Nephron (organoid): ENCODE measurements at regions not wholly inside any gene's neighbourhood (a gene's known extent, or its start where the extent isn't known, plus 50 kb on each side); places are given as distances from the start of the nearest gene placed in this dataset.

ENCODE experiments used
- H3K27ac Mint-ChIP-seq, 3 experiments: 2 replicates each; pipeline ENCODE4 v1.8.0; 2020; ENCODE audit warnings: mixed read lengths in 3 of 3, mild to moderate bottlenecking in 2 of 3, moderate library complexity in 1 of 3
- H3K27me3 Mint-ChIP-seq: 2 replicates; pipeline ENCODE4 v1.8.0; 2021; ENCODE audit warnings: low read depth, mild to moderate bottlenecking, moderate library complexity, mixed read lengths
- H3K36me3 Mint-ChIP-seq: 2 replicates; pipeline ENCODE4 v1.8.0; 2020; ENCODE audit warnings: low read depth, mixed read lengths
- H3K4me1 Mint-ChIP-seq: 2 replicates; pipeline ENCODE4 v1.8.0; 2020; ENCODE audit warnings: mixed read lengths
- H3K4me3 Mint-ChIP-seq, 3 experiments: 2 replicates each; pipeline ENCODE4 v1.8.0; 2020; ENCODE audit warnings: mild to moderate bottlenecking in 3 of 3, mixed read lengths in 3 of 3, moderate library complexity in 2 of 3
- H3K9me3 Mint-ChIP-seq: 2 replicates; pipeline ENCODE4 v1.8.0; 2020; ENCODE audit warnings: mixed read lengths
- CTCF ChIP-seq, 3 experiments: fragments of 200-600 bp; sonication (generic); IDR thresholded peaks; one replicate each; pipeline ENCODE4 v1.5.0; 2021; ENCODE audit warnings: antibody characterized with exemption in 3 of 3; ENCODE audit not compliant: unreplicated experiment in 3 of 3

GRCh38 chr19:32141840-32142511 is 203.4 kb upstream of the ZNF507 start:
- H3K9me3 Mint-ChIP-seq: peaks cover 15% of the 10 kb centered on the region
- H3K27me3 Mint-ChIP-seq: peaks cover 3% of the 10 kb centered on the region
- no peak overlapping the region for H3K27ac Mint-ChIP-seq
- no peaks in the 10 kb centered on the region for H3K4me1 Mint-ChIP-seq
- no peak overlapping the region for H3K4me3 Mint-ChIP-seq
- TF ChIP-seq CTCF (IDR thresholded peaks at IDR 0.05; ENCODE audit: unreplicated experiment in 3 of 3): no peak
- H3K36me3 Mint-ChIP-seq: no peaks in the 10 kb centered on the region

- Mint-ChIP-seq H3K4me3 (no peak overlapping the region), H3K27ac (no peak overlapping the region), H3K4me1 (no peaks in the 10 kb centered on the region), H3K27me3 (no peaks in the 10 kb centered on the region), H3K9me3 (peaks cover 36% of the 10 kb centered on the region), H3K36me3 (no peaks in the 10 kb centered on the region)
- TF ChIP-seq CTCF (IDR thresholded peaks at IDR 0.05; ENCODE audit: unreplicated experiment in 3 of 3): no peak
Observed at GRCh38 chr19:32146664-32147063, 198.7 kb upstream of the ZNF507 start.

GRCh38 chr19:32150605-32151004 is 194.8 kb upstream of the ZNF507 start:
- Mint-ChIP-seq H3K4me3 (no peak overlapping the region), H3K4me1 (no peaks in the 10 kb centered on the region)
- no peak for TF ChIP-seq CTCF (IDR thresholded peaks at IDR 0.05; ENCODE audit: unreplicated experiment in 3 of 3)

GRCh38 chr19:32154418-32154817 is 191.0 kb upstream of the ZNF507 start:
- no peak for TF ChIP-seq CTCF (IDR thresholded peaks at IDR 0.05; ENCODE audit: unreplicated experiment in 3 of 3)
- no peak overlapping the region for H3K4me3 Mint-ChIP-seq
- no peak overlapping the region for H3K27ac Mint-ChIP-seq
- H3K9me3 Mint-ChIP-seq: peaks cover 11% of the 10 kb centered on the region
- H3K36me3 Mint-ChIP-seq: no peaks in the 10 kb centered on the region
- H3K4me1 Mint-ChIP-seq: no peaks in the 10 kb centered on the region
- no peaks in the 10 kb centered on the region for H3K27me3 Mint-ChIP-seq

More at GRCh38 chr19:32150605-32151004, 194.8 kb upstream of the ZNF507 start:
- Mint-ChIP-seq H3K27me3 (no peaks in the 10 kb centered on the region), H3K36me3 (no peaks in the 10 kb centered on the region), H3K27ac (no peak overlapping the region), H3K9me3 (peaks cover 31% of the 10 kb centered on the region)

GRCh38 chr19:32164384-32164992 is 180.9 kb upstream of the ZNF507 start:
- TF ChIP-seq CTCF (IDR thresholded peaks at IDR 0.05; ENCODE audit: unreplicated experiment in 3 of 3): no peak
- H3K27ac Mint-ChIP-seq: no peak overlapping the region

GRCh38 chr19:32165141-32165540 is 180.3 kb upstream of the ZNF507 start:
- H3K27ac Mint-ChIP-seq: no peak overlapping the region
- TF ChIP-seq CTCF (IDR thresholded peaks at IDR 0.05; ENCODE audit: unreplicated experiment in 3 of 3): no peak
- no peaks in the 10 kb centered on the region for H3K4me1 Mint-ChIP-seq
- no peaks in the 10 kb centered on the region for H3K36me3 Mint-ChIP-seq
- no peaks in the 10 kb centered on the region for H3K9me3 Mint-ChIP-seq
- no peak overlapping the region for H3K4me3 Mint-ChIP-seq
- H3K27me3 Mint-ChIP-seq: peaks cover 18% of the 10 kb centered on the region

More at GRCh38 chr19:32164384-32164992, 180.9 kb upstream of the ZNF507 start:
- no peak overlapping the region for H3K4me3 Mint-ChIP-seq
- peaks cover 4% of the 10 kb centered on the region for H3K9me3 Mint-ChIP-seq
- H3K27me3 Mint-ChIP-seq: peaks cover 18% of the 10 kb centered on the region
- H3K4me1 Mint-ChIP-seq: no peaks in the 10 kb centered on the region
- H3K36me3 Mint-ChIP-seq: no peaks in the 10 kb centered on the region
